PC-9 (cell line): ENCODE measurements at regions not wholly inside any gene's neighbourhood (a gene's known extent, or its start where the extent isn't known, plus 50 kb on each side); places are given as distances from the start of the nearest gene placed in this dataset.
A peak's percentile ranks its signal among the peaks of the same experiment; 100 is the strongest.
"Not testable (repeated sequence)": the region's sequence is repeated elsewhere in the genome, so short reads cannot be mapped to it uniquely, and the experiment has no call there.

Experiments
- BruUV-seq: library from RNA; stranded (reverse); fragments of 400-500 nt; replicated peaks from 2 replicates; lab custom pipeline; 2021; lab: Mats Ljungman, UMichigan
- CTCF ChIA-PET: fragments of 300-600 bp; sonication (Branson Sonifier 250); formaldehyde crosslinking; loops from one replicate; lab custom pipeline; 2022; ENCODE audit warnings: antibody characterized with exemption; lab: Charles Lee
- POLR2A ChIA-PET: fragments of 300-600 bp; sonication (Branson Sonifier 250); formaldehyde crosslinking; loops from one replicate; lab custom pipeline; 2022; ENCODE audit warnings: antibody characterized with exemption; ENCODE audit not compliant: unreplicated experiment; lab: Charles Lee
- DNase-seq, 2 experiments: peaks; one replicate each; pipeline versions ENCODE4 v3.0.0 to v3.0.0-alpha.2; 2015 to 2022; ENCODE audit warnings: mixed read lengths in 1 of 2
- H2AFZ ChIP-seq: fragments of 200-600 bp; sonication (generic); 2 replicates; pipeline ENCODE4 v1.8.1; 2017; ENCODE audit warnings: antibody characterized with exemption
- H3F3A ChIP-seq: fragments of 200-600 bp; sonication (generic); 2 replicates; pipeline ENCODE4 v1.8.1; 2017; ENCODE audit warnings: antibody characterized with exemption, mild to moderate bottlenecking, low read depth; ENCODE audit not compliant: insufficient read depth
- H3K27ac ChIP-seq: fragments of 200-600 bp; sonication (generic); 2 replicates; pipeline ENCODE4 v1.6.1; 2016; ENCODE audit warnings: mixed run types
- H3K27me3 ChIP-seq: fragments of 200-600 bp; sonication (generic); 2 replicates; pipeline ENCODE4 v1.6.1; 2016; ENCODE audit warnings: low read depth, mixed run types; ENCODE audit not compliant: insufficient read depth
- H3K36me3 ChIP-seq: fragments of 200-600 bp; sonication (generic); 2 replicates; pipeline ENCODE4 v1.6.1; 2016; ENCODE audit warnings: low read depth, mixed run types
- H3K4me1 ChIP-seq: fragments of 200-600 bp; sonication (generic); replicated peaks from 2 replicates; pipeline ENCODE4 v1.6.1; 2016; ENCODE audit warnings: mixed run types; ENCODE audit not compliant: insufficient read depth
- H3K4me2 ChIP-seq: fragments of 200-600 bp; sonication (generic); 2 replicates; pipeline ENCODE4 v1.6.1; 2017; ENCODE audit warnings: mixed run types
- H3K4me3 ChIP-seq: fragments of 200-600 bp; sonication (generic); 2 replicates; pipeline ENCODE4 v1.6.1; 2016; ENCODE audit warnings: mixed run types
- H3K79me2 ChIP-seq: fragments of 200-600 bp; sonication (generic); 2 replicates; pipeline ENCODE4 v1.6.1; 2017; ENCODE audit warnings: low read depth, mixed run types
- H3K9me2 ChIP-seq: fragments of 200-600 bp; sonication (generic); 2 replicates; pipeline ENCODE4 v1.8.1; 2017; ENCODE audit warnings: mild to moderate bottlenecking; ENCODE audit not compliant: insufficient read depth
- H3K9me3 ChIP-seq: fragments of 200-600 bp; sonication (generic); 2 replicates; pipeline ENCODE4 v1.8.1; 2016; ENCODE audit warnings: low read depth; ENCODE audit not compliant: insufficient read depth
- H4K20me1 ChIP-seq: fragments of 200-600 bp; sonication (generic); 2 replicates; pipeline ENCODE4 v1.8.1; 2017; ENCODE audit not compliant: insufficient read depth
- CTCF ChIP-seq: fragments of 200-600 bp; sonication (generic); conservative IDR thresholded peaks from 2 replicates; pipeline ENCODE4 v1.6.1; 2017; ENCODE audit warnings: mixed run types, antibody characterized with exemption, mild to moderate bottlenecking, moderate library complexity
- EZH2 ChIP-seq: fragments of 200-600 bp; sonication (generic); IDR thresholded peaks from 2 replicates; pipeline ENCODE4 v1.8.0; 2017; ENCODE audit warnings: antibody characterized with exemption, low read depth
- intact Hi-C: fragments of 100-400 bp; cut with micrococcal nuclease; formaldehyde crosslinking; loops from one replicate; pipeline ENCODE4 v1.10.0; 2022; ENCODE audit not compliant: unreplicated experiment

GRCh38 chr4:188444500-188444899 is 305.3 kb downstream of the TRIML1 start:
- Histone ChIP-seq H3K27me3 (no peaks in the 10 kb centered on the region), H3K9me2 (no peaks in the 10 kb centered on the region), H3F3A (peaks cover 4% of the 10 kb centered on the region; the same call in 1 of the 2 replicates), H2AFZ (no peak overlapping the region), H3K4me1 (peaks cover 5% of the 10 kb centered on the region), H3K4me3 (no peak overlapping the region; the same call in 1 of the 2 replicates), H3K79me2 (no peaks in the 10 kb centered on the region), H3K9me3 (no peaks in the 10 kb centered on the region), H3K27ac (peak overlapping the region; percentile 91), H3K36me3 (no peaks in the 10 kb centered on the region), H4K20me1 (no peaks in the 10 kb centered on the region), H3K4me2 (peak overlapping the region; percentile 70)
- DNase-seq: no peak
- CTCF ChIA-PET: no interaction called here
- BruUV-seq: no TSS peak
- intact Hi-C loops: no loop called here
- POLR2A ChIA-PET: no interaction called here
- TF ChIP-seq CTCF (no peak), EZH2 (no peak)

- Histone ChIP-seq H3K4me2 (peak overlapping the region; percentile 28; the same call in 1 of the 2 replicates), H3K27ac (peak overlapping the region; percentile 78)
- POLR2A ChIA-PET, DNase-seq, H3K9me3 ChIP-seq, H3F3A ChIP-seq, H3K79me2 ChIP-seq, H4K20me1 ChIP-seq, H2AFZ ChIP-seq, intact Hi-C loops, H3K4me1 ChIP-seq, CTCF ChIA-PET, H3K27me3 ChIP-seq, H3K4me3 ChIP-seq, H3K9me2 ChIP-seq, H3K36me3 ChIP-seq: not testable (repeated sequence)
- TSS peak; percentile 67 for BruUV-seq
Observed at GRCh38 chr4:188448996-188449395, 309.8 kb downstream of the TRIML1 start.

GRCh38 chr4:188450571-188450970 is 311.3 kb downstream of the TRIML1 start:
- intact Hi-C loops: loop anchor here (10.0 kb wide), 1 partner anchor 426 kb away; no protein-coding TSS in a partner anchor
- no peaks in the 10 kb centered on the region for H3K9me2 ChIP-seq
- no peak for DNase-seq
- H3K4me3 ChIP-seq: no peak overlapping the region
- H3K4me2 ChIP-seq: no peak overlapping the region
- no TSS peak for BruUV-seq
- no peak for TF ChIP-seq CTCF
- no peak for TF ChIP-seq EZH2
- H2AFZ ChIP-seq: no peak overlapping the region
- H3K79me2 ChIP-seq: no peaks in the 10 kb centered on the region
- H4K20me1 ChIP-seq: no peaks in the 10 kb centered on the region
- POLR2A ChIA-PET: no interaction called here
- peaks cover 8% of the 10 kb centered on the region; the same call in 1 of the 2 replicates for H3F3A ChIP-seq
- no peaks in the 10 kb centered on the region for H3K36me3 ChIP-seq
- no peaks in the 10 kb centered on the region for H3K9me3 ChIP-seq
- H3K4me1 ChIP-seq: no peaks in the 10 kb centered on the region
- H3K27me3 ChIP-seq: no peaks in the 10 kb centered on the region
- CTCF ChIA-PET: no interaction called here
- H3K27ac ChIP-seq: no peak overlapping the region

- intact Hi-C loops: loop anchor here (10.0 kb wide), 1 partner anchor 427 kb away; no protein-coding TSS in a partner anchor
- peaks cover 8% of the 10 kb centered on the region; the same call in 1 of the 2 replicates for H3F3A ChIP-seq
- ChIA-PET POLR2A (no interaction called here), CTCF (no interaction called here)
- H3K4me2 ChIP-seq: no peak overlapping the region
- H4K20me1 ChIP-seq: no peaks in the 10 kb centered on the region
- no peaks in the 10 kb centered on the region for H3K9me2 ChIP-seq
- no peaks in the 10 kb centered on the region for H3K4me1 ChIP-seq
- no peaks in the 10 kb centered on the region for H3K9me3 ChIP-seq
- no TSS peak for BruUV-seq
- no peaks in the 10 kb centered on the region for H3K27me3 ChIP-seq
- TF ChIP-seq EZH2 (no peak), CTCF (no peak)
- no peaks in the 10 kb centered on the region for H3K36me3 ChIP-seq
- no peak overlapping the region for H3K27ac ChIP-seq
- H3K4me3 ChIP-seq: no peak overlapping the region
- no peak for DNase-seq
- no peak overlapping the region for H2AFZ ChIP-seq
- H3K79me2 ChIP-seq: no peaks in the 10 kb centered on the region
Observed at GRCh38 chr4:188452097-188452496, 312.9 kb downstream of the TRIML1 start.
